ENCODE measurements at regions not wholly inside any gene's neighbourhood (a gene's known extent, or its start where the extent isn't known, plus 50 kb on each side); places are given as distances from the start of the nearest gene placed in this dataset.

DNA sequence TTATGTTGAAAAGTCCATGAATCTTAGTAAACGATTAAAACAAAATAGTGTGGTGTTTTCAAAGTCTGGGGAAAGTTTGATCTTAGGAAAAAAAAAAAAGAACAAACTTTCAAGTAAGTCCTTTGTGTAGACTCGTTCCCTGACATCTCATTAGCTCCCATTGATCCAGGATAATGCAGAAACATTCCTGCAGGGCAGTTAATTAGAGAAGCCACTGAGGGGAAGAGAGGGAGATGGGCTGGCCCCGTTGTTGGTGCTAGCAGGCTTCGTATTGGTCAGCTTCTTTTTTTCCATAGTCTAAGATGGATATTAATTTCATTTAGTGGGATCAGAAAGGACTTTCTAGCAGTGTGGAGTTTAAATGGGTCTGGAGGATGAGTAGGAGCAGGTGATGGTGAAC is 340.2 kb downstream of the DRD1 start:
- Histone ChIP-seq H3K9me3 (peaks cover 0 to 3% (median 0%) of the 10 kb centered on the region in 8 donors), H3K27ac (no peak overlapping the region), H3K27me3 (replicated peaks in 1 of 7) (peaks cover 0 to 8% (median 0%) of the 10 kb centered on the region in 7 donors), H3K4me3 (no peak overlapping the region), H3K36me3 (no peaks in the 10 kb centered on the region), H3K4me1 (no peaks in the 10 kb centered on the region)
- TF ChIP-seq, protein P1, sequence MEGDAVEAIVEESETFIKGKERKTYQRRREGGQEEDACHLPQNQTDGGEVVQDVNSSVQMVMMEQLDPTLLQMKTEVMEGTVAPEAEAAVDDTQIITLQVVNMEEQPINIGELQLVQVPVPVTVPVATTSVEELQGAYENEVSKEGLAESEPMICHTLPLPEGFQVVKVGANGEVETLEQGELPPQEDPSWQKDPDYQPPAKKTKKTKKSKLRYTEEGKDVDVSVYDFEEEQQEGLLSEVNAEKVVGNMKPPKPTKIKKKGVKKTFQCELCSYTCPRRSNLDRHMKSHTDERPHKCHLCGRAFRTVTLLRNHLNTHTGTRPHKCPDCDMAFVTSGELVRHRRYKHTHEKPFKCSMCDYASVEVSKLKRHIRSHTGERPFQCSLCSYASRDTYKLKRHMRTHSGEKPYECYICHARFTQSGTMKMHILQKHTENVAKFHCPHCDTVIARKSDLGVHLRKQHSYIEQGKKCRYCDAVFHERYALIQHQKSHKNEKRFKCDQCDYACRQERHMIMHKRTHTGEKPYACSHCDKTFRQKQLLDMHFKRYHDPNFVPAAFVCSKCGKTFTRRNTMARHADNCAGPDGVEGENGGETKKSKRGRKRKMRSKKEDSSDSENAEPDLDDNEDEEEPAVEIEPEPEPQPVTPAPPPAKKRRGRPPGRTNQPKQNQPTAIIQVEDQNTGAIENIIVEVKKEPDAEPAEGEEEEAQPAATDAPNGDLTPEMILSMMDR (IDR thresholded peaks at IDR 0.05 in 8 of 11, conservative IDR thresholded peaks at IDR 0.05 in 3 of 11) = no peak
- TF ChIP-seq POLR2AphosphoS5 (IDR thresholded peaks at IDR 0.05) (no peak), POLR2A (IDR thresholded peaks at IDR 0.05) (no peak)
- 54 to 76% (median 71%) methylated on average over 4 of the region's 4 CpGs for WGBS, 5 donors
- no peak for DNase-seq
- intact Hi-C loops (cut with DNase I; ENCODE audit: low total_unique reads) = no loop called here

DNA sequence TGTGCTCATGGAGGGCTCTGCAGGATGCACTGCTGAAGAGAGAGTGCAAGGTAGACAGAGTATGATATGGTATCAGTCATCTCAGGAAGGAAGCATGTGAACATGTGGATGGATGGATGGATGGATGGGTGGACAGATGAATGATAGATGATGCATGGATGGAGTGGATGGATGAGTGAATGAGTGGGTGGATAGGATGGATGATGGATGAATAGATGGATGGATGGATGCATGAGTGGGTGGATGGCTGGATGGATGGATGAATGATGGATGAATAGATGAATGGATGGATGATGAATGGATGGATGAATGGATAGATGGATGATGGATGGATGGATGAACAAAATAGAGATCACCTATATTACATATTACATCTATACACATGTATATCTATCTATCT is 341.3 kb downstream of the DRD1 start:
- no peaks in the 10 kb centered on the region for H3K36me3 ChIP-seq
- no peaks in the 10 kb centered on the region for H3K4me1 ChIP-seq
- no peak overlapping the region for H3K27ac ChIP-seq
- H3K4me3 ChIP-seq = no peak overlapping the region
- TF ChIP-seq POLR2A (IDR thresholded peaks at IDR 0.05) (no peak), POLR2AphosphoS5 (IDR thresholded peaks at IDR 0.05) (no peak)
- TF ChIP-seq, protein P1 (IDR thresholded peaks at IDR 0.05 in 8 of 11, conservative IDR thresholded peaks at IDR 0.05 in 3 of 11) = no peak
- peaks cover 0 to 8% (median 0%) of the 10 kb centered on the region in 7 donors for H3K27me3 ChIP-seq (replicated peaks in 1 of 7)
- DNase-seq = no peak
- intact Hi-C loops (cut with DNase I; ENCODE audit: low total_unique reads) = no loop called here
- H3K9me3 ChIP-seq = no peaks in the 10 kb centered on the region

- intact Hi-C loops (cut with DNase I; ENCODE audit: low total_unique reads) = no loop called here
- TF ChIP-seq POLR2AphosphoS5 (IDR thresholded peaks at IDR 0.05) (no peak), POLR2A (IDR thresholded peaks at IDR 0.05) (no peak)
- TF ChIP-seq, protein P1 (IDR thresholded peaks at IDR 0.05 in 8 of 11, conservative IDR thresholded peaks at IDR 0.05 in 3 of 11) = no peak
- Histone ChIP-seq H3K27me3 (replicated peaks in 1 of 7) (peaks cover 0 to 7% (median 0%) of the 10 kb centered on the region in 7 donors), H3K36me3 (no peaks in the 10 kb centered on the region), H3K27ac (no peak overlapping the region), H3K4me3 (no peak overlapping the region), H3K9me3 (peaks cover 0 to 4% (median 0%) of the 10 kb centered on the region in 8 donors), H3K4me1 (no peaks in the 10 kb centered on the region)
- WGBS, 5 donors = 78 to 90% (median 81%) methylated on average over 7 of the region's 7 CpGs
- no peak for DNase-seq
Observed at GRCh38 chr5:175098301-175098700, 345.7 kb downstream of the DRD1 start.

DNA sequence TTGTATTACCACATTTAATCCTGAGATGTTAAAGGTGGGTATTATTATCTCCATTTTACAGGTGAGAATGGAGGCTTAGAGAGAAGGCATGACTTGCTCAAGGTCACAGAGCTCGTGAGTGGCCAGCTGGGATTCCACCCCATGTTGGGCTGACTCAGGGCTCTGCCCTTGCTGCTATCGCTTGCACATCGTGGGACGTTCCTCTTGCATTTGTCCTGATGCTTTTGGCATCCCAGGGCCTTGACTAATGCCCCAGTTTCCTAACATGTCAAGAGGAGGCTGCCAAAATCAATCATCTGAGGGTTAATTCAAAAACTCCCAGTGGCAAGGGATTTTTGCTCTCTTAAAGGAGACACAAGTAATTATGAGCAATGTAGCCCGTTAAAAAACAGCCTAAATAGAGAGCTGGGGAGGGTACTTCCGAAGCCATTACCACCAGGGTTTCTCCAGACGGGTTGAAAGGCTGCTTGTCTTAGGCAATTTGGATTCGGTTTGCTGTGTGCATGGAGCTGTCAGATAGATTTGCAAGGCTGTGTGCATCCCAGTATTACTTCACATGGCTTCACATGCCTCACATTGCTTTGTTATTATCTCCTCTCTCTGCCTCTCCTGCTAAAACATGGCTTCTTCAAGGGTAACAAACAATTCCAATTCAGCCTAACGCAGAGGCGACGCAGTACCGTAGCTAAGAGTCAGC is 347.4 kb downstream of the DRD1 start:
- H3K9me3 ChIP-seq = peaks cover 0 to 4% (median 0%) of the 10 kb centered on the region in 8 donors
- DNase-seq = no peak
- intact Hi-C loops (cut with DNase I; ENCODE audit: low total_unique reads) = no loop called here
- no peaks in the 10 kb centered on the region for H3K36me3 ChIP-seq
- WGBS, 5 donors = 70 to 84% (median 80%) methylated on average over 12 of the region's 12 CpGs
- TF ChIP-seq POLR2A (IDR thresholded peaks at IDR 0.05) = no peak
- TF ChIP-seq, protein P1 (IDR thresholded peaks at IDR 0.05 in 8 of 11, conservative IDR thresholded peaks at IDR 0.05 in 3 of 11) = no peak
- no peak for TF ChIP-seq POLR2AphosphoS5 (IDR thresholded peaks at IDR 0.05)
- no peak overlapping the region for H3K4me3 ChIP-seq
- H3K27me3 ChIP-seq (replicated peaks in 1 of 7) = peaks cover 0 to 10% (median 0%) of the 10 kb centered on the region in 7 donors
- H3K4me1 ChIP-seq = no peaks in the 10 kb centered on the region
- H3K27ac ChIP-seq = no peak overlapping the region

All from spleen (tissue), 11 donors.